ENCODE measurements at regions not wholly inside any gene's neighbourhood (a gene's known extent, or its start where the extent isn't known, plus 50 kb on each side); places are given as distances from the start of the nearest gene placed in this dataset.
"Not testable (repeated sequence)": the region's sequence is repeated elsewhere in the genome, so short reads cannot be mapped to it uniquely, and the experiment has no call there.

- DNase-seq: no peak
- intact Hi-C loops (cut with micrococcal nuclease): no loop called here
- no peaks in the 10 kb centered on the region for H3K36me3 Mint-ChIP-seq
- no peaks in the 10 kb centered on the region for H3K27me3 Mint-ChIP-seq
- Histone ChIP-seq H3K4me1 (ENCODE audit: insufficient read depth, low read length) (no peaks in the 10 kb centered on the region), H3K27ac (ENCODE audit: low read depth, low read length) (no peak overlapping the region), H3K36me3 (ENCODE audit: insufficient read depth, low read length) (no peaks in the 10 kb centered on the region), H3K9me3 (ENCODE audit: control insufficient read depth in 1 of 2, low read length in 2 of 2) (no peaks in the 10 kb centered on the region), H3K27me3 (ENCODE audit: insufficient read depth, low read length) (no peaks in the 10 kb centered on the region), H3K4me3 (ENCODE audit: low read length in 2 of 2) (no peak overlapping the region)
- no peak overlapping the region for H3K27ac Mint-ChIP-seq
- H3K4me1 Mint-ChIP-seq: no peaks in the 10 kb centered on the region
- H3K4me3 Mint-ChIP-seq: no peak overlapping the region
- POLR2A ChIA-PET (ENCODE audit: partially characterized antibody): no interaction called here
- peaks cover 0 to 10% (median under 1%) of the 10 kb centered on the region in 8 donors for H3K9me3 Mint-ChIP-seq
- CTCF ChIA-PET (ENCODE audit: partially characterized antibody): no interaction called here
These were observed 1104.2 kb upstream of the FAM98A start for GRCh38 chr2:34703292-34703691.

DNA sequence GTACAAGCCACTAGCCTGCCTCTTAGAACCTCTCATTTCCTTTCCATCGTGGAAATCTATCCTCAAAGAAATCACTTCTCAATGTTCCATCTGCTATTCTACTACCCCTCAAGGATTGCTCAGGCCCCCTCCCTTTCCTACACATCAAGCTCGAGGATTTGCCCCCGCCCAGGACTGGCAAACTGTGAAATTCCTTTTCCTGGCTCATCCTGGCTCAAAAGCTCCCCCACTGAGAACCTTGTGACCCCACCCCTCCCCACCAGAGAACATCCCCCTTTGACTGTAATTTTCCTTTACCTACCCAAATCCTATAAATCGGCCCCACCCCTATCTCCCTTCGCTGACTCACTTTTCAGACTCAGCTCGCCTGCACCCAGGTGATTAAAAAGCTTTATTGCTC lies 1103.3 kb upstream of the FAM98A start:
- H3K4me1 ChIP-seq (ENCODE audit: insufficient read depth, low read length); H3K4me1 Mint-ChIP-seq; DNase-seq; H3K4me3 Mint-ChIP-seq; H3K36me3 ChIP-seq (ENCODE audit: insufficient read depth, low read length); H3K9me3 ChIP-seq (ENCODE audit: control insufficient read depth in 1 of 2, low read length in 2 of 2); H3K36me3 Mint-ChIP-seq; H3K9me3 Mint-ChIP-seq; POLR2A ChIA-PET (ENCODE audit: partially characterized antibody); H3K27ac Mint-ChIP-seq; H3K27me3 Mint-ChIP-seq; H3K27me3 ChIP-seq (ENCODE audit: insufficient read depth, low read length); H3K4me3 ChIP-seq (ENCODE audit: low read length in 2 of 2); intact Hi-C loops (cut with micrococcal nuclease); H3K27ac ChIP-seq (ENCODE audit: low read depth, low read length); CTCF ChIA-PET (ENCODE audit: partially characterized antibody): not testable (repeated sequence)

DNA sequence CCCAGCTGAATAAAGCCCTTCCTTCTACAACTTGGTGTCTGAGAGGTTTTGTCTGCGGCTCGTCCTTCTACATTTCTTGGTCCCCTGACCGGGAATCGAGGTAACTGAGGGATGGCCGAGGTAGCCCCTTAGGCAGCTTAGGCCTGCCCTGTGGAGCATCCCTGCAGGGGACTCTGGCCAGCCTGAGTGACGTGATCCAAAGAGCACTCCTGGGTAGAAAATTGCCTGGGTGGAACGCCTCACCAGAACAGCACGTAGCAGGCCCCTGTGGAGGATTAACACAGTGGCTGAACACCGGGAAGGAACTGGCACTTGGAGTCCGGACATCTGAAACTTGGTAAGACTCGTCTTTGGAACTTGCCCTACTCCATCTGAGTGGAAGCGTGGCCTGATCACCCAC lies 1078.5 kb upstream of the FAM98A start:
- H3K9me3 ChIP-seq (ENCODE audit: control insufficient read depth in 1 of 2, low read length in 2 of 2); H3K36me3 Mint-ChIP-seq; H3K27me3 ChIP-seq (ENCODE audit: insufficient read depth, low read length); H3K27me3 Mint-ChIP-seq; H3K4me3 Mint-ChIP-seq; H3K9me3 Mint-ChIP-seq; intact Hi-C loops (cut with micrococcal nuclease); H3K4me1 ChIP-seq (ENCODE audit: insufficient read depth, low read length); POLR2A ChIA-PET (ENCODE audit: partially characterized antibody); H3K27ac Mint-ChIP-seq; H3K27ac ChIP-seq (ENCODE audit: low read depth, low read length); CTCF ChIA-PET (ENCODE audit: partially characterized antibody); H3K4me1 Mint-ChIP-seq; DNase-seq; H3K36me3 ChIP-seq (ENCODE audit: insufficient read depth, low read length); H3K4me3 ChIP-seq (ENCODE audit: low read length in 2 of 2): not testable (repeated sequence)

- H3K4me1 ChIP-seq (ENCODE audit: insufficient read depth, low read length); H3K27ac Mint-ChIP-seq; H3K27me3 Mint-ChIP-seq; H3K27ac ChIP-seq (ENCODE audit: low read depth, low read length); CTCF ChIA-PET (ENCODE audit: partially characterized antibody); H3K9me3 ChIP-seq (ENCODE audit: control insufficient read depth in 1 of 2, low read length in 2 of 2); H3K4me3 ChIP-seq (ENCODE audit: low read length in 2 of 2); DNase-seq; POLR2A ChIA-PET (ENCODE audit: partially characterized antibody); H3K9me3 Mint-ChIP-seq; intact Hi-C loops (cut with micrococcal nuclease); H3K36me3 Mint-ChIP-seq; H3K4me1 Mint-ChIP-seq; H3K27me3 ChIP-seq (ENCODE audit: insufficient read depth, low read length); H3K36me3 ChIP-seq (ENCODE audit: insufficient read depth, low read length); H3K4me3 Mint-ChIP-seq: not testable (repeated sequence)
These were observed 1078.0 kb upstream of the FAM98A start for GRCh38 chr2:34677119-34677531.

- Mint-ChIP-seq H3K27ac (no peak overlapping the region), H3K4me3 (no peak overlapping the region), H3K9me3 (peaks cover 0 to 10% (median under 1%) of the 10 kb centered on the region in 8 donors), H3K36me3 (no peaks in the 10 kb centered on the region), H3K4me1 (no peaks in the 10 kb centered on the region), H3K27me3 (no peaks in the 10 kb centered on the region)
- no peak overlapping the region for H3K4me3 ChIP-seq (ENCODE audit: low read length in 2 of 2)
- H3K36me3 ChIP-seq (ENCODE audit: insufficient read depth, low read length): no peaks in the 10 kb centered on the region
- no peaks in the 10 kb centered on the region for H3K27me3 ChIP-seq (ENCODE audit: insufficient read depth, low read length)
- CTCF ChIA-PET (ENCODE audit: partially characterized antibody): no interaction called here
- no peak for DNase-seq
- no peaks in the 10 kb centered on the region for H3K9me3 ChIP-seq (ENCODE audit: control insufficient read depth in 1 of 2, low read length in 2 of 2)
- no peak overlapping the region for H3K27ac ChIP-seq (ENCODE audit: low read depth, low read length)
- intact Hi-C loops (cut with micrococcal nuclease): no loop called here
- no peaks in the 10 kb centered on the region for H3K4me1 ChIP-seq (ENCODE audit: insufficient read depth, low read length)
- POLR2A ChIA-PET (ENCODE audit: partially characterized antibody): no interaction called here
These were observed 1071.4 kb upstream of the FAM98A start for GRCh38 chr2:34670482-34670881.

DNA sequence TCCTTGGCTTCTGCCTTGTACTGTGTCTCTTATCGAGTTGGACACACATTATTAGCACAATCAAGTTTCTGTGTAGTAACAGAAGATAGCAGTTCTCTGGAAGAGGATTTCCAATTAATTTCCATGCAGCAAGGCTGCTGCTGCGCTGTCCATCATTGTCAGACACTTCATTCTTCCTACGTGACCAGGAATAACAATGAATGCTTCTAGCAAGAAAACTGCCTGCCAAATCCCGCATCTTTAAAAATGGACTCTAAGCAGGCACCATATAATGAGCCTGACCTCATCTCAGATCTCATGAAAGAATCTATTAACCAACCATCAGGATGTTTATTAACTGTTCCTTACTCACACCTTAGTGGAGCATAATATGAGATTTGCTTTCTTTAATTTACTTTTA lies 1067.7 kb upstream of the FAM98A start:
- Mint-ChIP-seq H3K27ac (no peak overlapping the region), H3K27me3 (no peaks in the 10 kb centered on the region), H3K9me3 (peaks cover 0 to 4% (median under 1%) of the 10 kb centered on the region in 8 donors), H3K36me3 (no peaks in the 10 kb centered on the region), H3K4me3 (no peak overlapping the region), H3K4me1 (no peaks in the 10 kb centered on the region)
- Histone ChIP-seq H3K27ac (ENCODE audit: low read depth, low read length) (no peak overlapping the region), H3K4me1 (ENCODE audit: insufficient read depth, low read length) (no peaks in the 10 kb centered on the region), H3K9me3 (ENCODE audit: control insufficient read depth in 1 of 2, low read length in 2 of 2) (no peaks in the 10 kb centered on the region), H3K36me3 (ENCODE audit: insufficient read depth, low read length) (no peaks in the 10 kb centered on the region), H3K4me3 (ENCODE audit: low read length in 2 of 2) (no peak overlapping the region), H3K27me3 (ENCODE audit: insufficient read depth, low read length) (no peaks in the 10 kb centered on the region)
- no peak for DNase-seq
- ChIA-PET CTCF (ENCODE audit: partially characterized antibody) (no interaction called here), POLR2A (ENCODE audit: partially characterized antibody) (no interaction called here)
- intact Hi-C loops (cut with micrococcal nuclease): no loop called here

DNA sequence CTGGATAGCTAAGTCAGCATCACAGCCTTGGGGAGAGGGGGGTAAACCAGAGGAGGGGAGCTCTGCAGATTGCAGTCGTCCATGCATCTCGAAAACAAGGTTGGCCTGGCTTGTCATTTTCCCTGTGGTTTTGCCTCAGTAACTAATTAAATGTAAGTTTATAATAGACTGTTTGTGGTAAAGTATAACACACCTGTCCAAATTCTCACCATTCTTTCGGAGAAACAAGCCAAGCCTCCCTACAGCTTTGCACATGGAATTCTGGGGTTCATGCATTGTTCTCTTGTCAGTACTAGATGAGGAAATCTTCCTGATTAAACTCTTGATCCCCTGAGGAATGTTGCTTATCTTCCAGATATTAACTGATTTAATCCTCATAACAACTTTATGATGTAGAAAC lies 1065.2 kb upstream of the FAM98A start:
- Histone ChIP-seq H3K27me3 (ENCODE audit: insufficient read depth, low read length) (no peaks in the 10 kb centered on the region), H3K27ac (ENCODE audit: low read depth, low read length) (no peak overlapping the region), H3K4me3 (ENCODE audit: low read length in 2 of 2) (no peak overlapping the region), H3K36me3 (ENCODE audit: insufficient read depth, low read length) (no peaks in the 10 kb centered on the region), H3K9me3 (ENCODE audit: control insufficient read depth in 1 of 2, low read length in 2 of 2) (no peaks in the 10 kb centered on the region), H3K4me1 (ENCODE audit: insufficient read depth, low read length) (no peaks in the 10 kb centered on the region)
- no peaks in the 10 kb centered on the region for H3K36me3 Mint-ChIP-seq
- H3K9me3 Mint-ChIP-seq: peaks cover 0 to 6% (median 2%) of the 10 kb centered on the region in 8 donors
- POLR2A ChIA-PET (ENCODE audit: partially characterized antibody): no interaction called here
- DNase-seq: no peak
- intact Hi-C loops (cut with micrococcal nuclease): no loop called here
- H3K4me1 Mint-ChIP-seq: no peaks in the 10 kb centered on the region
- H3K27me3 Mint-ChIP-seq: no peaks in the 10 kb centered on the region
- no peak overlapping the region for H3K4me3 Mint-ChIP-seq
- H3K27ac Mint-ChIP-seq: no peak overlapping the region
- CTCF ChIA-PET (ENCODE audit: partially characterized antibody): no interaction called here

DNA sequence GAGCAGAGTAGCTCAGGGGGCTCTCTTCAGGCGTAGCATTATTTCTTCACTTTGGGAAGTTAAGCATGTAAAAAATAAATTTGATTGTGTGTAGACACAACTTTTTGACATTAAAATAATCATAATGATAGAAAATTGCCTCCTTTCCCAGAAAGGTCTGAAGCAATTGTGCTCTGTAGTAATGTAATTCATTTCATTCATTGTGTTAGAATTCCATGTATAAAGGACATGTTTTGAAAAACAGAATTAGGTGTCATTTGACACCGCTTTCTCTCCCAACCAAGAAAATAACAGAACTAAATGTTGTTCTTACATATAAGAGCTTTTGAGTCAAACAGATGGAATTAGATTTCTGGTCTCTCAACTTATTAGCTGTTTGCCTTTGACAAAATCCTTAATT lies 1064.2 kb upstream of the FAM98A start:
- no peaks in the 10 kb centered on the region for H3K4me1 ChIP-seq (ENCODE audit: insufficient read depth, low read length)
- H3K27ac ChIP-seq (ENCODE audit: low read depth, low read length): no peak overlapping the region
- Mint-ChIP-seq H3K36me3 (no peaks in the 10 kb centered on the region), H3K4me3 (no peak overlapping the region), H3K9me3 (peaks cover 0 to 6% (median under 1%) of the 10 kb centered on the region in 8 donors), H3K4me1 (no peaks in the 10 kb centered on the region), H3K27me3 (no peaks in the 10 kb centered on the region), H3K27ac (no peak overlapping the region)
- H3K4me3 ChIP-seq (ENCODE audit: low read length in 2 of 2): no peak overlapping the region
- no peaks in the 10 kb centered on the region for H3K27me3 ChIP-seq (ENCODE audit: insufficient read depth, low read length)
- DNase-seq: no peak
- CTCF ChIA-PET (ENCODE audit: partially characterized antibody): no interaction called here
- H3K36me3 ChIP-seq (ENCODE audit: insufficient read depth, low read length): no peaks in the 10 kb centered on the region
- POLR2A ChIA-PET (ENCODE audit: partially characterized antibody): no interaction called here
- no peaks in the 10 kb centered on the region for H3K9me3 ChIP-seq (ENCODE audit: control insufficient read depth in 1 of 2, low read length in 2 of 2)
- intact Hi-C loops (cut with micrococcal nuclease): no loop called here

Measured in CD4-positive, alpha-beta memory T cell (primary cell).